ENCODE measurements at regions not wholly inside any gene's neighbourhood (a gene's known extent, or its start where the extent isn't known, plus 50 kb on each side); places are given as distances from the start of the nearest gene placed in this dataset.
"Not testable (repeated sequence)": the region's sequence is repeated elsewhere in the genome, so short reads cannot be mapped to it uniquely, and the experiment has no call there.

DNA sequence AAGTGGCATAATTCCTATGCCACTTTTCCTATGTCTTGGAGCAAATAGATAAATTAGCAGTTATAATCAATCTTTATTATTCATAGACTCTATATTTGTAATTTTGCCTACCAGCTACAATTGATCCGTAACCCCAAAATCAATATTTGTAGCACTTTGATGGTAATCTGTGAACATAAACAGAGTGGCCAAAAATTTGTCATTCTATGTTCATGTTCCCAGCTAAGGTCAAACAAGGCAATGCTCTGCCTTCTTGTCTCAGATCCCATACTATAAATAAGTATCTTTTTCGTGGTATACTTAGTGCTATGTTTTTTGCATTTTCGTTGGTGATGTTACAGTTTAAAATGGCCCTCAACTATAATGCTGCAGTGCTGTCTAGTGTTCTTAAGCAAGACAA is 228.5 kb downstream of the FZD1 start:
- H3K4me1 ChIP-seq: peaks cover 0 to 9% (median 0%) of the 10 kb centered on the region in 10 experiments; a peak in 5 of 20 replicates
- no peaks in the 10 kb centered on the region for H4K20me1 ChIP-seq

DNA sequence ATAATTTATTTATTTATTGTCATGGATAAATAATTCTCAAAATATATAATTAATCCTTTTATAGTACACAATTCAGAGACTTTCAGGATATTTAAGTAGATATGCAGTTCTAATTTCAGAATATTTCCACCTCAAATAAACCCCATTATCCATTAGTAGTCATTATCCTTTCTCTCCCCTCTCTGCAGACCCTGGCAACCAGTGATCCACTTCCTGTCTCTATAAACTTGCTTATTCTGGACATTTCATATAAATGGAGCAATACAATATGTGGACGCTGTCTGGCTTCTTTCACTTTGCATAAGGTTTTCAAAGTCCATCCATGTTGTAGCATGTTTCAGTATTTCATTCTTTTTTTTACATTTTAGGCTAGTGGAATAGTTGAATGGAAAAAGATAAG is 230.2 kb downstream of the FZD1 start:
- no peak for TF ChIP-seq Cebpa-rat (IDR thresholded peaks at IDR 0.05)
- no peak overlapping the region for H3K4me3 ChIP-seq
- no peaks in the 10 kb centered on the region for H3K36me3 ChIP-seq
- H3K4me1 ChIP-seq: peaks cover 0 to 9% (median 0%) of the 10 kb centered on the region in 10 experiments; a peak in 5 of 20 replicates
- H4K20me1 ChIP-seq: no peaks in the 10 kb centered on the region
- peaks cover 4 to 19% (median 9%) of the 10 kb centered on the region in 11 experiments; a peak in 11 of 22 replicates for H3K9me3 ChIP-seq (replicated peaks in 1 of 11)
- H3K4me2 ChIP-seq: no peak overlapping the region
- no peak overlapping the region for H3K27ac ChIP-seq
- H3K27me3 ChIP-seq: no peaks in the 10 kb centered on the region
- no peak overlapping the region for H3K9ac ChIP-seq

More for the DNA sequence above, 228.5 kb downstream of the FZD1 start:
- Histone ChIP-seq H3K27me3 (no peaks in the 10 kb centered on the region), H3K27ac (no peak overlapping the region), H3K4me3 (no peak overlapping the region), H3K4me2 (no peak overlapping the region), H3K36me3 (no peaks in the 10 kb centered on the region), H3K9me3 (replicated peaks in 1 of 11) (peaks cover 0 to 9% (median under 1%) of the 10 kb centered on the region in 11 experiments; a peak in 7 of 22 replicates), H3K9ac (no peak overlapping the region)
- no peak for TF ChIP-seq Cebpa-rat (IDR thresholded peaks at IDR 0.05)

GRCh38 chr7:91496251-91496820 is 232.1 kb downstream of the FZD1 start:
- H3K4me3 ChIP-seq: no peak overlapping the region
- peaks cover 4 to 26% (median 9%) of the 10 kb centered on the region in 11 experiments; a peak in 12 of 22 replicates for H3K9me3 ChIP-seq (replicated peaks in 1 of 11)
- peak overlapping the region in 2 of 11 experiments; percentile 36 to 55; a peak in 3 of 22 replicates for H3K4me2 ChIP-seq
- H3K27ac ChIP-seq: no peak overlapping the region
- H3K9ac ChIP-seq: no peak overlapping the region
- H4K20me1 ChIP-seq: no peaks in the 10 kb centered on the region
- H3K4me1 ChIP-seq: peaks cover 0 to 9% (median 0%) of the 10 kb centered on the region in 10 experiments; a peak in 5 of 20 replicates
- H3K36me3 ChIP-seq: no peaks in the 10 kb centered on the region
- no peaks in the 10 kb centered on the region for H3K27me3 ChIP-seq
- no peak for TF ChIP-seq Cebpa-rat (IDR thresholded peaks at IDR 0.05)

GRCh38 chr7:91497277-91497676 is 233.0 kb downstream of the FZD1 start:
- H3K4me2 ChIP-seq, H3K4me1 ChIP-seq, H3K27me3 ChIP-seq, H3K9ac ChIP-seq, H3K36me3 ChIP-seq, H3K27ac ChIP-seq, H3K4me3 ChIP-seq, H4K20me1 ChIP-seq: not testable (repeated sequence)
- H3K9me3 ChIP-seq (replicated peaks in 1 of 11): peaks cover 4 to 29% (median 9%) of the 10 kb centered on the region in 11 experiments; a peak in 12 of 22 replicates

GRCh38 chr7:91503934-91504555 is 239.8 kb downstream of the FZD1 start:
- Histone ChIP-seq H4K20me1 (no peaks in the 10 kb centered on the region), H3K27ac (no peak overlapping the region), H3K4me1 (no peaks in the 10 kb centered on the region), H3K4me3 (no peak overlapping the region), H3K9me3 (replicated peaks in 1 of 11) (peaks cover 0 to 12% (median 0%) of the 10 kb centered on the region in 11 experiments; a peak in 2 of 22 replicates), H3K27me3 (no peaks in the 10 kb centered on the region), H3K9ac (no peak overlapping the region), H3K36me3 (no peaks in the 10 kb centered on the region), H3K4me2 (no peak overlapping the region)
- no peak for TF ChIP-seq Cebpa-rat (IDR thresholded peaks at IDR 0.05)

DNA sequence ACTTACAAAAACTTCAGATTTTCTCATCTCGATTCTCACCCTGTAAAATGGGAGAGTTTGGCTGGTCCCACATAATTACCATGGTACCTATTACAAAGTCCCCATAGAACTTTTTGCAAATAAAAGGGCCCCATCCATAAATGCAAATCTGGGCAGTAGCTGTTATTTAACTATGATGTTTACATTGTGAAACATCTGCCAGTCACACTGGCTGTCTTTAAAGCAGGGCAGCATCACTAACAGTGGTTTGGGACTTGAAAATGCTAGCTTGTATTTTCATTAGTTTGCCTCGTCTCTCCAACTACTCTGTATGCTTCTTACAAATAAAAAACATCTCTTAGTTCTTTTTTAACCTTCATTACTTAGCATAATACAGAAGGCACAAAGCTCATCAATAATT is 240.7 kb downstream of the FZD1 start:
- no peak overlapping the region for H3K9ac ChIP-seq
- no peaks in the 10 kb centered on the region for H3K27me3 ChIP-seq
- H3K4me3 ChIP-seq: no peak overlapping the region
- no peak overlapping the region for H3K27ac ChIP-seq
- peaks cover 0 to 12% (median 0%) of the 10 kb centered on the region in 11 experiments; a peak in 2 of 22 replicates for H3K9me3 ChIP-seq (replicated peaks in 1 of 11)
- no peak for TF ChIP-seq Cebpa-rat (IDR thresholded peaks at IDR 0.05)
- H4K20me1 ChIP-seq: no peaks in the 10 kb centered on the region
- H3K4me2 ChIP-seq: no peak overlapping the region
- H3K4me1 ChIP-seq: no peaks in the 10 kb centered on the region
- H3K36me3 ChIP-seq: no peaks in the 10 kb centered on the region

GRCh38 chr7:91506966-91507365 is 242.7 kb downstream of the FZD1 start:
- not testable (repeated sequence) for H3K4me2 ChIP-seq; H3K27ac ChIP-seq; H4K20me1 ChIP-seq; H3K9ac ChIP-seq; H3K4me3 ChIP-seq; H3K4me1 ChIP-seq; H3K36me3 ChIP-seq; H3K9me3 ChIP-seq (replicated peaks in 1 of 11); H3K27me3 ChIP-seq

GRCh38 chr7:91511861-91512260 is 247.6 kb downstream of the FZD1 start:
- not testable (repeated sequence) for H3K9ac ChIP-seq; H3K4me3 ChIP-seq; H3K4me1 ChIP-seq; H4K20me1 ChIP-seq; H3K9me3 ChIP-seq (replicated peaks in 1 of 11); H3K27ac ChIP-seq; H3K36me3 ChIP-seq; H3K27me3 ChIP-seq; H3K4me2 ChIP-seq

GRCh38 chr7:91512958-91513357 is 248.7 kb downstream of the FZD1 start:
- TF ChIP-seq Cebpa-rat (IDR thresholded peaks at IDR 0.05): no peak
- Histone ChIP-seq H3K27me3 (no peaks in the 10 kb centered on the region), H3K36me3 (no peaks in the 10 kb centered on the region), H3K4me3 (no peak overlapping the region), H3K9ac (no peak overlapping the region), H4K20me1 (no peaks in the 10 kb centered on the region), H3K27ac (no peak overlapping the region), H3K4me1 (peaks cover 0 to 4% (median 0%) of the 10 kb centered on the region in 10 experiments; a peak in 1 of 20 replicates), H3K4me2 (0 out of 22 replicates have a peak overlapping the region, but pooled peaks of 1 of the 11 experiments have one; percentile 22), H3K9me3 (replicated peaks in 1 of 11) (no peaks in the 10 kb centered on the region)

DNA sequence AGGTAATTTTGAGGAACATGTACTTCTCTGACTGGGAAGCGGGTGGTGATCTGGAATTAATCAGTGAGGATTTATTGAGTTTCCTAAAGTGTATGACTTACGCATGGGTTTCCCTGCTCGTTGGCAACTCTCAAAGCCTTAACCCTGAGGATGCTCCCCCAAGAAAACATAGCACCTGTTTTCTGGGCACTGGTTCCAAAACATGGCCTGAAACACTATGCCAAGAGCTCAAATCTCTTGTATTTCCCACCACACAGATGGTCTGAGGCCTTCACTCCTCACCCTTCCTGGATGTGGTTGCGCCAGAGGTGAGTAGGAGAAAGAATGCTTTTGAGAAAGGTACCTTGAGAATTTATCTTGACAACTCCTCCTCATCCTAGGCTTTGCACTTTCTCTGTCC is 250.4 kb downstream of the FZD1 start:
- H4K20me1 ChIP-seq: no peaks in the 10 kb centered on the region
- H3K4me1 ChIP-seq: peaks cover 0 to 15% (median 2%) of the 10 kb centered on the region in 10 experiments; a peak in 7 of 20 replicates
- no peak overlapping the region for H3K4me3 ChIP-seq
- no peak overlapping the region for H3K9ac ChIP-seq
- H3K36me3 ChIP-seq: no peaks in the 10 kb centered on the region
- no peaks in the 10 kb centered on the region for H3K9me3 ChIP-seq (replicated peaks in 1 of 11)
- no peaks in the 10 kb centered on the region for H3K27me3 ChIP-seq
- no peak for TF ChIP-seq Cebpa-rat (IDR thresholded peaks at IDR 0.05)
- no peak overlapping the region for H3K4me2 ChIP-seq
- no peak overlapping the region for H3K27ac ChIP-seq

Data from BLaER1 treated with 17β-estradiol and CSF1 and Interleukin-3, amounts not matched to agents 10 nM and 100 nM (cell line).